ENCODE measurements at regions not wholly inside any gene's neighbourhood (a gene's known extent, or its start where the extent isn't known, plus 50 kb on each side); places are given as distances from the start of the nearest gene placed in this dataset.

DNA sequence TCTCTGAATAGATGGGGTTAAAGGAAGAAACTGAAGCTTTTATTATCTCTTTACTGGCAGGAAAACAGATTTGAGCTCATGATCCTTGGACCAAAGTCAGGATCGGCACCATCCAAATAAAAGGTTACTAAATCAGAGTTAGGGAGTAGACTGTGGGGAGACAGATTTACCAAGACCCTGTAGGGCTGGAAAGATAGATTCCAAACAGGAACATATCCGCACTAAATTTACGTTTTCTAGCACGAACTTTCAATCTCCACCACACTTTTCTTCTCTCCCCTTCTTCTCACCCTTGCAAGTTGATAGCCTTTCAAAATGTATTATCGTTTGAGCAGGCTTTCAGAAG is 120.0 kb upstream of the HMHB1 start:
- TF ChIP-seq, protein P1, sequence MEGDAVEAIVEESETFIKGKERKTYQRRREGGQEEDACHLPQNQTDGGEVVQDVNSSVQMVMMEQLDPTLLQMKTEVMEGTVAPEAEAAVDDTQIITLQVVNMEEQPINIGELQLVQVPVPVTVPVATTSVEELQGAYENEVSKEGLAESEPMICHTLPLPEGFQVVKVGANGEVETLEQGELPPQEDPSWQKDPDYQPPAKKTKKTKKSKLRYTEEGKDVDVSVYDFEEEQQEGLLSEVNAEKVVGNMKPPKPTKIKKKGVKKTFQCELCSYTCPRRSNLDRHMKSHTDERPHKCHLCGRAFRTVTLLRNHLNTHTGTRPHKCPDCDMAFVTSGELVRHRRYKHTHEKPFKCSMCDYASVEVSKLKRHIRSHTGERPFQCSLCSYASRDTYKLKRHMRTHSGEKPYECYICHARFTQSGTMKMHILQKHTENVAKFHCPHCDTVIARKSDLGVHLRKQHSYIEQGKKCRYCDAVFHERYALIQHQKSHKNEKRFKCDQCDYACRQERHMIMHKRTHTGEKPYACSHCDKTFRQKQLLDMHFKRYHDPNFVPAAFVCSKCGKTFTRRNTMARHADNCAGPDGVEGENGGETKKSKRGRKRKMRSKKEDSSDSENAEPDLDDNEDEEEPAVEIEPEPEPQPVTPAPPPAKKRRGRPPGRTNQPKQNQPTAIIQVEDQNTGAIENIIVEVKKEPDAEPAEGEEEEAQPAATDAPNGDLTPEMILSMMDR (IDR thresholded peaks at IDR 0.05; ENCODE audit: low read depth, low read length): no peak
- H3K4me3 ChIP-seq (replicated peaks in 1 of 2; ENCODE audit: low read depth in 2 of 2, low read length in 2 of 2): no peak overlapping the region
- DNase-seq (ENCODE audit: low read depth in 2 of 2): no peak

DNA sequence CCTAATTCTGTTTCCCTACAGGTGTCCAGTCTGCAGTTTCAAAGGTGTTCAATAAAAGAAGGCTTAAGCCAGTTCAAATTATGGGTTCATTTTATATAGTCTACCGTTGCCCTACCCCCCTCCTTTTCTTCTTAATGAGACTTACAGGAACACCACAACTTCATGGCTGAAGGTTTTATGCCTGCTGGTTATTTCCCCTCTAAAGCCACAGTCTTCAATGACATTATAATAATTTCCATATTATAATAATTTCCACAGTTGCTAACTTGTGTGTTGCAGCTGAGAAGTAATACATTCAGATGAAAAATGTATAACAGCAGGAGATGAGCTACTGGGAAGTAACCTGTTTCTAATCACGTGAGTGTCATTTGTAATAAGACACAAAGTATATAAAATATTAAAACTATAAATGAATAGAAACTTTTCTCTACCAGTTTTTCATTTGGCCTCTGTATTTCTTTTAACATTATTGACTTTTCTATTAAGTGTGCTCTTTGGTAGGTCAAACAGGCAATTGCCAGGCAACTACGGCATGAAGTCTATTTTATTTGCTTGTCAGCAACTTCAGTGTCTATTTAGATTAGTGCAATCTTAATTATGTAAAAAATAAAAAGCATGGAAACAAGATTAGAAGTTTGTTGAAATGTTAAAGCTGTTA is 120.5 kb upstream of the HMHB1 start:
- H3K4me3 ChIP-seq (replicated peaks in 1 of 2; ENCODE audit: low read depth in 2 of 2, low read length in 2 of 2): no peak overlapping the region
- no peak for DNase-seq (ENCODE audit: low read depth in 2 of 2)
- TF ChIP-seq, protein P1 (IDR thresholded peaks at IDR 0.05; ENCODE audit: low read depth, low read length): no peak

DNA sequence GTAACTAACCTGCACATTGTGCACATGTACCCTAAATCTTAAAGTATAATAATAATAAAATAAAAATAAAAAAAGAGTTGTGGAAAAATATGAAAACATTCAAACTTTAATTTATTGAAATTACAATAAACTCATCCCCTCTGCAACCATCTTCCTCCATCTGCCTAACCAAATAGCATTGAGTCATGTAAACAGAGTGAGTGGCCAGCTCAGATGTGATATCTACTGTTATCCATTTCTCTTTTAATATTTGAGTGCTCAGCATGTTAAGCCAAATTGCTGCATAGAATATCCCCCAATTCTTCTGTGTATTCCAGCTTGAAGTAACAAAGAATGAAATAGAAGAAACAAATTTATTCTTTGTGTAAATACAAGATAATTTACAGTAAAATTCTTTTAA is 124.4 kb upstream of the HMHB1 start:
- no peak for DNase-seq (ENCODE audit: low read depth in 2 of 2)
- no peak overlapping the region for H3K4me3 ChIP-seq (replicated peaks in 1 of 2; ENCODE audit: low read depth in 2 of 2, low read length in 2 of 2)
- TF ChIP-seq, protein P1 (IDR thresholded peaks at IDR 0.05; ENCODE audit: low read depth, low read length): no peak

DNA sequence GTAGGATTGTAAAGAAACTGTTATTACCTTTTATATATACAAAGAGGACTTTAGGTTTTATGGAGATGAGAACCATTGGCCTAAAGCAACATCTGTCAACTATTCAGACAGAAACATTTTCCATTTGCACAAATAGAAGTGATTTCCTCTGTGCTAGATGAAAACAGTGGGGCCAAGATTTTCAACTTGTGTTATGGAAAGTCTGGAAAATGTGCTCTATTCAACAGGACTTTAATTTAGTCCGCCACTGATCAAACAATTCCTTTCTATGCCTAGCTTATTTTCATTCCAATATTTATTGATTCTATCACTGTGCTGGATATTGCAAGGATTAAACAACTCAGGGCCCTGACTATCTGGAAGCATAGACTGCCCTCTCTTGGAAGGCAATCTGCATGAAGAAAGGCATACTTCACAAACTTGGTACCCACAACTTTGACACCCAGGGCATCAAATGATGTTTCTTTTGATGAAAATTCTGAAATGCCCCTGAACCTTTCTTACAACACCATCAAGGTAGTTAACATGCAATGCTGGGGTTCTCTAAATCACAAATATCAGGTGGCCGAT is 126.6 kb upstream of the HMHB1 start:
- TF ChIP-seq, protein P1 (IDR thresholded peaks at IDR 0.05; ENCODE audit: low read depth, low read length): peak; percentile 50
- peak; percentile 56 to 61 for DNase-seq (ENCODE audit: low read depth in 2 of 2)
- H3K4me3 ChIP-seq (replicated peaks in 1 of 2; ENCODE audit: low read depth in 2 of 2, low read length in 2 of 2): no peak overlapping the region

DNA sequence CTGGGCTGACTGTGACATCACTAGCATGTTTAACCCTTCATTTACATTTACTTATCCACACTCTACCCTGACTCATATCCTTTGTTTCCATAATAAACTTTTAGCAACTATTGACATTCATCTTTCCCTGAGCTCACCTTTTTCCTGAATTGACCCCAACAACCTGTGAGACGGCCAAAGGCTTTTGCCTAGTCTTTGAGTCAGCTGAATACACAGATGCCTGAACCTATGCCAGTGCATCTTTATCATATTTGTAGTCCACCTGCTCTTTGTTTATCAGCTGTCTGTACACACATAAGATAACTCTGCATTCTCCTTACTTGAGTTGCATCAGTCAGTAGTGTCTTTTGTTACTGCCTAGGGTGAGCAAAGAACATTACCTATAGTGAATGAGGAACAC is 128.5 kb upstream of the HMHB1 start:
- no peak overlapping the region for H3K4me3 ChIP-seq (replicated peaks in 1 of 2; ENCODE audit: low read depth in 2 of 2, low read length in 2 of 2)
- DNase-seq (ENCODE audit: low read depth in 2 of 2): no peak
- TF ChIP-seq, protein P1 (IDR thresholded peaks at IDR 0.05; ENCODE audit: low read depth, low read length): no peak

DNA sequence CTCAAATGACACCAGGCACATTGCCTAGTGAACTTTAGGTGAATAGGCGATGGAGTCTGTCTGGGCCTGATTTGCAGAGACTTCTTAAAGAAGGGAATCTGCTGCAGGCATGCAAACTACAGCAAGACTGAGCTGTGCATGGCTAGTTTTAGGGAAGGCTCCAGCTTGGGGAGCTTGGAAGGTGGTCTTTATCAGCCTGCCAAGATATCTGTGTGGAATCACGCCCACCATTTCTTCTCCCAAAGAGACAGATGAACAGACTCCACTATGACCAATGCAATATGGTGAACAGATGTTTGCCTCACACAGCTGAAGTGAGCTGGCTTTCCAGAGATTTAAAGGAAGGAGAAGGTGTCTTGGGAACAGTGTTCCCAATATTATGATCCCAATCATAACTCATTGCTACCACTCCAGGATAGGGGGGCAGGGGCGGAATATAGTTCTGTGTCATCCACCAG is 129.0 kb upstream of the HMHB1 start:
- no peak overlapping the region for H3K4me3 ChIP-seq (replicated peaks in 1 of 2; ENCODE audit: low read depth in 2 of 2, low read length in 2 of 2)
- no peak for DNase-seq (ENCODE audit: low read depth in 2 of 2)
- TF ChIP-seq, protein P1 (IDR thresholded peaks at IDR 0.05; ENCODE audit: low read depth, low read length): no peak

Data from cardiac fibroblast (primary cell).